NCI-H524 treated with DMSO at 0.1 percent for 48 hours (cell line): ENCODE measurements at regions not wholly inside any gene's neighbourhood (a gene's known extent, or its start where the extent isn't known, plus 50 kb on each side); places are given as distances from the start of the nearest gene placed in this dataset.
"Not testable (repeated sequence)": the region's sequence is repeated elsewhere in the genome, so short reads cannot be mapped to it uniquely, and the experiment has no call there.

Experiments used
- DNase-seq: peaks from one replicate; lab custom pipeline; 2025; lab: John Stamatoyannopoulos, UW

GRCh38 chr6:71603021-71603420 is 283.3 kb upstream of the RIMS1 start:
- no peak for DNase-seq

- no peak for DNase-seq
Observed at GRCh38 chr6:71608646-71609045, 277.7 kb upstream of the RIMS1 start.

- DNase-seq: no peak
Observed at GRCh38 chr6:71619836-71620235, 266.5 kb upstream of the RIMS1 start.

- DNase-seq: no peak
Observed at GRCh38 chr6:71621918-71622519, 264.3 kb upstream of the RIMS1 start.

- DNase-seq: no peak
Observed at GRCh38 chr6:71642120-71642519, 244.2 kb upstream of the RIMS1 start.

GRCh38 chr6:71642793-71643192 is 243.6 kb upstream of the RIMS1 start:
- DNase-seq: no peak

- DNase-seq: no peak
Observed at GRCh38 chr6:71645299-71645698, 241.1 kb upstream of the RIMS1 start.

GRCh38 chr6:71649915-71650314 is 236.4 kb upstream of the RIMS1 start:
- no peak for DNase-seq

GRCh38 chr6:71651636-71652035 is 234.7 kb upstream of the RIMS1 start:
- no peak for DNase-seq

GRCh38 chr6:71656121-71656520 is 230.2 kb upstream of the RIMS1 start:
- no peak for DNase-seq

GRCh38 chr6:71665931-71666330 is 220.4 kb upstream of the RIMS1 start:
- no peak for DNase-seq

GRCh38 chr6:71672876-71673275 is 213.5 kb upstream of the RIMS1 start:
- no peak for DNase-seq

GRCh38 chr6:71675386-71675785 is 211.0 kb upstream of the RIMS1 start:
- DNase-seq: no peak

GRCh38 chr6:71676298-71676697 is 210.1 kb upstream of the RIMS1 start:
- DNase-seq: no peak

- no peak for DNase-seq
Observed at GRCh38 chr6:71678091-71678490, 208.3 kb upstream of the RIMS1 start.

- DNase-seq: no peak
Observed at GRCh38 chr6:71681234-71681867, 205.0 kb upstream of the RIMS1 start.

- not testable (repeated sequence) for DNase-seq
Observed at GRCh38 chr6:71686021-71686677, 200.2 kb upstream of the RIMS1 start.

GRCh38 chr6:71698702-71699101 is 187.6 kb upstream of the RIMS1 start:
- no peak for DNase-seq

GRCh38 chr6:71706523-71706922 is 179.8 kb upstream of the RIMS1 start:
- DNase-seq: no peak

- DNase-seq: no peak
Observed at GRCh38 chr6:71707059-71707458, 179.3 kb upstream of the RIMS1 start.

- no peak for DNase-seq
Observed at GRCh38 chr6:71720705-71721104, 165.6 kb upstream of the RIMS1 start.

GRCh38 chr6:71721642-71722041 is 164.7 kb upstream of the RIMS1 start:
- DNase-seq: no peak

GRCh38 chr6:71722736-71723135 is 163.6 kb upstream of the RIMS1 start:
- DNase-seq: no peak
